HG02884 (cell line): ENCODE measurements at regions not wholly inside any gene's neighbourhood (a gene's known extent, or its start where the extent isn't known, plus 50 kb on each side); places are given as distances from the start of the nearest gene placed in this dataset.

Experiments
- ATAC-seq: cut with Tn5 transposase; IDR thresholded peaks from one replicate; pipeline ENCODE4 v1.9.1; 2021; ENCODE audit warnings: mild to moderate bottlenecking, moderate library complexity; ENCODE audit not compliant: unreplicated experiment

DNA sequence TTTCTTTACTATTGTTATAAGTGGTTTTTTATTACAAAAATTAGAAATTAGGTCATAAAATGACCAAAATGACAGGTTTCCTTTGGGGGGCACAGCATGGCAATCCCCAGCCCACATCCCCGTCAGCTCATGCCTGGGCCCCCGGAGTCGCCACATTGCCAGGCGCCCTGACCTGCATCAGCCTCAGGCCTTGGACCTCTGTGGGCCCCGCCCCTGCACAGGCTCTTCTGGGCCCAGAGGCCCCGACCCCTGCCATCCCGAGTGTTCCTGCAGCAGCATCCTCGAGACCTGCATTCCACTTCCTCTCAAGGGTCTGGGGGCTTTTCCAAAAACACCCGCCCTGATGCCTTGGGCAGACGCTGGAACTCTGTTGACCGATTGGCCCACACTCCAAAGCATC, 391.1 kb upstream of the MGMT start:
- ATAC-seq = no peak

DNA sequence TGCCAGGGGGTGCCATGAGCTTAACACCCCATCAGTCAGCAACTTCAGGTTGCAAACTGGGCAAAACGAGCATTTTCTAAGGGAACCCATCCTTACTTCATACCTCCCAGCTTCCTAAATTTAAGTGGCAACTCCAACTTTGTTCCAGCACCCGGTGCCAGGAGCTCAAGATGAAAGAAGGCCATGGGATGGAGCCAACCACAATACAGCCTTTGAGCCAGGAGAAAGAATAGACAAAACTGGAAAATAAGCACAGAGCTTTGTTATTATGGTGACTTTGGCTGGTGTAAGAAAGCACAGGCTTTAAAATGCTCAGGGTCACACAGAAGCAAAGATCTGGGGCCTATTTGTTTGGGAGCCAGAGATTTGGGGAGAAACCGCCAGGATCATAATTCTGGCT, 388.7 kb upstream of the MGMT start:
- ATAC-seq = no peak

DNA sequence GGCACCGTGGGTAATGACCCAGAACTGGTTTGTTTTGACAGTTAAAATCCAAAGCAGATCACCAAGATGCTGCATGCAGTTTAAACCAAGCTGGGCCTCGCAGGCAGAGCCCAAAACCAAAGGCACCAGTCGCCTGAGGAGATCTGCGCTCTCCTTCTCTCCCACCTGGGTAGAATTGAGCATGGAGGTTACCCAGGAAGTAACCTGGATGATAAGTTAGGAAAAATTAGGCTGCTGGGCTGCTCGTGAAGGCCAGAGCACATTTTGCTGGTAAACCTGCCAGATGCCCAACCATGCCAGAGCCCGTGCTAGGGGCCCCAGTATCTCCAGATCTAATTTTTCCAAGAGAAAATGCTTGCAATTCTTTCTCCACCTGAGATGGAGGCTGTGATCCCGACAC, 388.3 kb upstream of the MGMT start:
- ATAC-seq = no peak

- ATAC-seq = no peak
These were observed 387.3 kb upstream of the MGMT start for GRCh38 chr10:129079705-129080104.

DNA sequence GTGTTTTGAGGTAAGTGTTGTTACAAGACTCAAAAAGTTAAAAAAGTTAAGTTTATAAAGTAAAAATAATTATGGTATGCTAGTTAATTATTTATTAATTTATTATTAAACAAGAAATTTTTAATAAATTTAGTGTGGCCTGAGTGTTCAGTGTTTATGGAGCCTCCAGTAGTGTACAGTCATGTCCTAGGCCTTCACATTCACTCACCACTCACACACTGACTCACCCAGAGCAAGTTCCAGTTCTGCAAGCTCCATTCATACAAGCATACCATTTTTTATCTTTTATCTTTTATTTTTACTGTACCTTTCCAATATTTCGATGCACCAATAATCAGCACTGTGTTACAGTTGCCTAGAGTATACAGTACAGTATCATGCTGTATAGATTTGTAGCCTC, 381.2 kb upstream of the MGMT start:
- no peak for ATAC-seq

DNA sequence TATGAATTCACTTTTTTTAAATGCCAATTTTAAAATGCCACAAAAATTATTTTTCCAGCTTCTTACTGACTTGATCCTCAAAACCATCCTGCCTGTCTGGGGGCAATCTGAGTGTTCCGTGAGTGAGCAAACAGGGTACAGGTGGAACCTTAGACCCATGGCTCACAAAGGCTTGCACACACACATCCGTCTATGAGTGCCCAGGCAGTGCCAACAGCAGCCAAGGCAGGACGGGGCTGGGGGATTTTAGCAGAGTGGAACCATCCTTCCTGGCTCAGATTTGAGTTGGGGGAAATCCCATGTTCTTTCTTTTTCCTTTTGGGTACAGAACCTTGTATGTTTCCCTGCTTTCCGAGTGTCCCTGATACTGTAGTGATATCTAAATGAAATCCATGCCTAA, 377.7 kb upstream of the MGMT start:
- ATAC-seq = no peak

DNA sequence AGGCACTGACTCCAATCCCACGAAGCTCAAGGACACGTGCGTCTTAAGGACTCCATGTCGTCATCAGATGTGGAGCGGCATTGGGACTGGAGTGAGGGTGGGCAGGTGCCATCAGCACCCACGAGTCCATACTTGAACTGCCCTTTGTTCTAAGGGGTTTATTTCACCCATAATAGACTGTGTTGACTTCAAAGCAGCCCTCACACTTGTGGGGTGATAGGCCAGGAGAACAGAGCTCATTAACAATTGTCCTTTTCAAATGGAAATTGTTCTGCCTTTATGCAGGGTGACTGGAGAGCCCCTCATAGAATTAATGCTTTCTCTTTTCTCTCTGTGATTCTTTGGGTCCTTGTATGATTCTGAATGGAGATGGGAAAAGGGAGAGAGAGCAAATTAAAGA, 376.9 kb upstream of the MGMT start:
- no peak for ATAC-seq

GRCh38 chr10:129090618-129091366, 376.2 kb upstream of the MGMT start:
- ATAC-seq = no peak

- ATAC-seq = no peak
These were observed 373.4 kb upstream of the MGMT start for GRCh38 chr10:129093641-129094040.

- ATAC-seq = no peak
These were observed 372.8 kb upstream of the MGMT start for GRCh38 chr10:129094233-129094632.

- ATAC-seq = no peak
These were observed 372.2 kb upstream of the MGMT start for GRCh38 chr10:129094861-129095260.

- no peak for ATAC-seq
These were observed 371.4 kb upstream of the MGMT start for GRCh38 chr10:129095680-129096064.

GRCh38 chr10:129096065-129096984, 370.7 kb upstream of the MGMT start:
- ATAC-seq = no peak

DNA sequence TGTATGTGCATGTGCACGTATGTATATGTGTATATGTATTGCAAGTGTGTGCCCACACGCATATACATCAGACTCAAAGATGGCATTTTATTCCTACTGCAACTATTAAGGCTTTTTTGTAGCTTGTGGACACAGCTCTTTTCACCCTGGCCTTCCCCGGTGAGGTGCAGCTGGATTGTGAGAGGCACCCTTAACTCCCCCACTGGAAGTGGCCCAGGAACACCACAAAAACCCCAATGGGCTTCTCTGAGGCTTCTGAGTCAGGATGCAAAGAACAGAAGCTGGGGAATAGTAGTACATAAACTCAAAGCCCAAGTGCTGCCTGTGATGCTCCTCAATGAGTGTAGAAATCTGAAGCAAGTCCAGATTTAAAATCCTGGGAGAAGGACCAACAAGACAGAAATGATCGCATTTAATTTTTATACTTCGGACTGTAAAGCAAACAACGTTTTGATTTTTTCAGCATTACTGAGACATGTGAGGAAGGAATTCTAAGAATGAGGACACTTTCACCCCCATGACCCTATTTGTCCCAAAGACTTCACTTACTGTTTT, 369.2 kb upstream of the MGMT start:
- ATAC-seq = no peak

DNA sequence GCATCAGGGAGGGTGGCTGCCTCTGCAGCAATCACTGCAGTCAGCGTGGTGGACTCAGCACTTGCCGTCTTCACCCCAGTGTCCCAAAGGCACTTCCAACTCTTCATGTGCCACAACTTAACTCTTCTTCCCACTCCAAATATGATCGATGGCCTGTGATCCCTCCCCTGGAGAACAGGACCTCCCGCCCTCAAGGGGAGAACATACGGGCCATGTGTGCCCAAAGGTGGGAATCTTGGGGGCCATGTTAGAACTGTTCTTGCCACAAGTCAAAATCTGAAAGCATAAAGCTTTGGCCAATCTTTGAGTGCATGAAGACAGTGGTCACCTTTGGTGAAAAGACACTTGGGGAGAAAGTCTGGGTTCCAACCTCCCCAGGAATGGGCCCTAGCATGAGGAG, 368.5 kb upstream of the MGMT start:
- ATAC-seq = no peak

DNA sequence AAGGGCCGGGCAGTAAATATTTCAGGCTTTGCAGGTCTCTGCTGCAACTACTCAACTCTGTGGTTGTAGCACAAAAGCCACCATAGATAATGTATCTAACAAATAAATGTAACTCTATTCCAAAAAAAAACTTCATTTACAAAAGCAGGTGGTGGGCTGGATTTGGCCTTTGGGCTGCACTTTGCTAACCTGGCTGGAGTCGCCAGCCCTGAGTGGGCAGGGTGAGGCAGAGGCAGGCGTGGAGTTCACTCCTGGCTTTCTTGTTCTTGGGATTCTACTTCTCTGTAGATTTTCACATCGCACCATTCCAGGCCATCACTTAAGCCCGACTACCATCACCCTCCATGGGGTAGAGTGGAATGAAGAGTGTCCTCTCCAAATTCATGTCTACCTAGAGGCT, 367.6 kb upstream of the MGMT start:
- no peak for ATAC-seq

DNA sequence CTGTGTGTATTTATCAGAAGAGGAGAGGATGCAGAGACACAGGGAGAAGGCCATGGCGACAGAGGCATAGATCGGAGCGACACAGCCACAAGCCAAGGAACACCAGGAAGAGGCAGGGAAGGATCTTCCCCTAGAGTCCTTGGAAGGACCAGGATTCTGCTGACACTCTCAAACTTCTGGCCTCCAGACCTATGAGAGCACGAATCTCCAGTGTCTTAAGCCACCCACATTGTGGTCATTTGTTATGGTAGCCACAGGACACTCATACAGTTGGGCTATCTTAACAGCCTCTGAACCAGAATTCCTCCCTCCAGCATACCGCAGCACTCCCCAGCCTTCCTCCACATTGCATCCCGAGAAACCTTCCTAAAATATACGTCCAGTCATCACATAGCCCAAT, 367.0 kb upstream of the MGMT start:
- ATAC-seq = no peak

- no peak for ATAC-seq
These were observed 365.6 kb upstream of the MGMT start for GRCh38 chr10:129101232-129101980.

DNA sequence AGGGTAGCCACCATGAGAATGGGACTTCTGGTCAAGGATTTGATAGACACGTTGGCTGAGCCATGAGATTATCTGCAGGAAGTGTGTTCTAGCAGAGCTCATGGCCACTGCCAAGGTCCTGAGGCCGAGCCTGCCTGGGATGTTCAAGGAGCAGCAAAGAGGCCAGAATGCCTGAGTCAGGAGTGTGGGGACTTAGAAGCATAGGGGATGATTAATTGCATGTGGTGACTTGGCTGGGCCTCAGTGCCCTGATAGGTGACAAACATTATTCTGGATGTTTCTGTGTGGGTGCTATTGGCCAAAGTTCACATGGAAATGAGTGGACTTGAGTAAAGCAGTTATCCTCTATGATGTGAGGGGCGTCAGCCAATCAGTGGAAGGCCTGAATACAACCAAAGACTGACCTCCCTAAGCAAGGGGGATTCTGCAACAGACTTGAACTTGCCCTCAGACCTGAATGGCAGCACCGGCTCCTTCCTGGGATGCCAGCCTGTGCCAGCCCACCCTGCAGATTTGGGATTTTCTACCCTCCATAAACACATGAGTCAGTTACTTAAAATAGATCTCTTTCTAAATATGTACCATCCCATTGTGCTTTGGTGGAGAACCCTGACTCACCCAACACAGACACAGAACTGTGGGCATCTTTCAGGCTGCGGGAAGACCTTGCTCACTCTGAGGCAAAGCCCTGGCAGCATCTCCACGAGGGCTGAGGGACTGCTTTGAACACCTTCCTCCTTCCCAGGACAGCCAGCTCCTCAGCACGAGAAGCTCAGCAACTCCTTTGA, 363.9 kb upstream of the MGMT start:
- no peak for ATAC-seq

DNA sequence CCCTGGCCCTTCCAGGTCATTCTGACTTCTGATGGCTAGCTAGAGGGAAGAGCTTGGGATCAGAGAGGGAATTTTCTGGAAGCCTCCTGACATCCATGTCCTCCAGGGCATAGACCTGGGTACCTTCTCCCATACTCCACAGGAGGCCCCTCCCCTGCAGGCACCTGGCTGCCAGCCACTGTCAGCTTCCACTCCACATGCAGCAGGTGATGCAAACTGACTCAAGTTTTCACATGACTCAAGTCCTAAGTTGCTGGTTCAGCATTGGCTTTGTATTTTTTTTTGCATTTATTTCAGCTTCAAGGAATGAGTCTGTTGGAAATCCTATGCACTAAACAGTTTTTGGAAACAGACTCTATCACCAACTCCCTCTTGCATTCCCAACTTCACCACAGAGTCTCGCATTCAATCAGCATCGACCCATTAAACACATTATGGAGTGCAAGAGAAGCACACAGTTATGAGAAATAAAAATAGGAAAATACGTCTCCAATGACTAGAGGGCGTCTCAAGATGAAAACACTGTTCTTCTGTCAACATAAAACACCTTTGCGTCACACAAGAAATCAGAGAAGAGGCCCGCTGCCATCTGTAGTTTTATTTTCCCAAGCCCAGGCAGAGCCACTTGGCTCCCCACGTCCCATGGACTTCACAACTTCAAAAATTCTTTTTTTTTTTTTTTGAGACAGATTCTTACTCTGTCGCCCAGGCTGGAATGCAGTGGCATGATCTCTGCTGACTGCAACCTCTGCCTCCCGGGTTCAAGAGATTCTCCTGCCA, 362.6 kb upstream of the MGMT start:
- no peak for ATAC-seq
